Fibroblast of villous mesenchyme (primary cell): ENCODE measurements at regions not wholly inside any gene's neighbourhood (a gene's known extent, or its start where the extent isn't known, plus 50 kb on each side); places are given as distances from the start of the nearest gene placed in this dataset.

Experiments used
- DNase-seq: peaks from one replicate; pipeline ENCODE4 v3.0.0-alpha.2; 2010; ENCODE audit warnings: low read depth
- H3K4me3 ChIP-seq: 2 replicates; pipeline ENCODE4 v1.5.1; 2011; ENCODE audit warnings: low read depth, mild to moderate bottlenecking, low read length
- CTCF ChIP-seq: IDR thresholded peaks from 2 replicates; pipeline ENCODE4 v1.5.1; 2012; ENCODE audit warnings: low read depth, mild to moderate bottlenecking, low read length; ENCODE audit not compliant: insufficient read depth

- no peak for DNase-seq
- no peak for TF ChIP-seq CTCF
- no peak overlapping the region for H3K4me3 ChIP-seq
These were observed 867.3 kb upstream of the NUDT12 start for GRCh38 chr5:104429911-104430310.

- no peak overlapping the region for H3K4me3 ChIP-seq
- TF ChIP-seq CTCF = no peak
- no peak for DNase-seq
These were observed 858.8 kb upstream of the NUDT12 start for GRCh38 chr5:104421431-104421830.

GRCh38 chr5:104418056-104418455 lies 855.5 kb upstream of the NUDT12 start:
- H3K4me3 ChIP-seq = no peak overlapping the region
- no peak for TF ChIP-seq CTCF
- no peak for DNase-seq

- peak; percentile 39 for DNase-seq
- peak; percentile 72 for TF ChIP-seq CTCF
- no peak overlapping the region for H3K4me3 ChIP-seq
These were observed 850.2 kb upstream of the NUDT12 start for GRCh38 chr5:104412649-104413240.

- no peak overlapping the region for H3K4me3 ChIP-seq
- DNase-seq = no peak
- TF ChIP-seq CTCF = no peak
These were observed 838.4 kb upstream of the NUDT12 start for GRCh38 chr5:104400941-104401340.

- H3K4me3 ChIP-seq = no peak overlapping the region
- no peak for TF ChIP-seq CTCF
- DNase-seq = no peak
These were observed 823.3 kb upstream of the NUDT12 start for GRCh38 chr5:104385906-104386305.

GRCh38 chr5:104375345-104375744 lies 812.8 kb upstream of the NUDT12 start:
- TF ChIP-seq CTCF = no peak
- no peak overlapping the region for H3K4me3 ChIP-seq
- DNase-seq = no peak
